MG63 (cell line): ENCODE measurements at regions not wholly inside any gene's neighbourhood (a gene's known extent, or its start where the extent isn't known, plus 50 kb on each side); places are given as distances from the start of the nearest gene placed in this dataset.

Experiments
- DNase-seq: peaks from one replicate; pipeline ENCODE4 v3.0.0-alpha.2; 2020
- H3K27me3 ChIP-seq: fragments of 250-450 bp; sonication (Bioruptor Pico); 2 replicates; pipeline ENCODE4 v1.5.1; 2020; ENCODE audit warnings: mild to moderate bottlenecking, moderate library complexity
- H3K36me3 ChIP-seq: fragments of 250-450 bp; sonication (Bioruptor Pico); 2 replicates; pipeline ENCODE4 v1.5.1; 2020; ENCODE audit warnings: mild to moderate bottlenecking, moderate library complexity
- H3K4me3 ChIP-seq: fragments of 250-450 bp; sonication (Bioruptor Pico); 2 replicates; pipeline ENCODE4 v1.5.1; 2020; ENCODE audit warnings: mild to moderate bottlenecking, moderate library complexity
- H3K9me3 ChIP-seq: fragments of 250-450 bp; sonication (Bioruptor Pico); 2 replicates; pipeline ENCODE4 v1.5.1; 2020; ENCODE audit warnings: mild to moderate bottlenecking, moderate library complexity

GRCh38 chr13:50518131-50518530, 325.4 kb downstream of the DLEU7 start:
- Histone ChIP-seq H3K36me3 (no peaks in the 10 kb centered on the region), H3K9me3 (no peaks in the 10 kb centered on the region), H3K27me3 (no peaks in the 10 kb centered on the region), H3K4me3 (no peak overlapping the region)
- no peak for DNase-seq

- Histone ChIP-seq H3K27me3 (no peaks in the 10 kb centered on the region), H3K36me3 (no peaks in the 10 kb centered on the region), H3K9me3 (no peaks in the 10 kb centered on the region), H3K4me3 (no peak overlapping the region)
- DNase-seq = no peak
Observed at GRCh38 chr13:50518781-50519201, 324.7 kb downstream of the DLEU7 start.

GRCh38 chr13:50519866-50520265, 323.6 kb downstream of the DLEU7 start:
- no peaks in the 10 kb centered on the region for H3K36me3 ChIP-seq
- no peaks in the 10 kb centered on the region for H3K9me3 ChIP-seq
- H3K4me3 ChIP-seq = no peak overlapping the region
- DNase-seq = no peak
- no peaks in the 10 kb centered on the region for H3K27me3 ChIP-seq

GRCh38 chr13:50521006-50521830, 322.3 kb downstream of the DLEU7 start:
- DNase-seq = no peak
- H3K36me3 ChIP-seq = no peaks in the 10 kb centered on the region
- no peaks in the 10 kb centered on the region for H3K27me3 ChIP-seq
- H3K9me3 ChIP-seq = no peaks in the 10 kb centered on the region
- no peak overlapping the region for H3K4me3 ChIP-seq

- DNase-seq = no peak
- H3K4me3 ChIP-seq = no peak overlapping the region
- H3K9me3 ChIP-seq = no peaks in the 10 kb centered on the region
- H3K36me3 ChIP-seq = no peaks in the 10 kb centered on the region
- H3K27me3 ChIP-seq = no peaks in the 10 kb centered on the region
Observed at GRCh38 chr13:50521831-50522149, 321.7 kb downstream of the DLEU7 start.

- no peaks in the 10 kb centered on the region for H3K36me3 ChIP-seq
- H3K9me3 ChIP-seq = no peaks in the 10 kb centered on the region
- H3K4me3 ChIP-seq = no peak overlapping the region
- DNase-seq = no peak
- H3K27me3 ChIP-seq = no peaks in the 10 kb centered on the region
Observed at GRCh38 chr13:50522506-50522905, 321.0 kb downstream of the DLEU7 start.

GRCh38 chr13:50523307-50523706, 320.2 kb downstream of the DLEU7 start:
- Histone ChIP-seq H3K36me3 (no peaks in the 10 kb centered on the region), H3K9me3 (no peaks in the 10 kb centered on the region), H3K27me3 (no peaks in the 10 kb centered on the region), H3K4me3 (no peak overlapping the region)
- no peak for DNase-seq

- Histone ChIP-seq H3K9me3 (no peaks in the 10 kb centered on the region), H3K36me3 (no peaks in the 10 kb centered on the region), H3K27me3 (no peaks in the 10 kb centered on the region), H3K4me3 (no peak overlapping the region)
- no peak for DNase-seq
Observed at GRCh38 chr13:50524560-50524959, 318.9 kb downstream of the DLEU7 start.

- DNase-seq = no peak
- no peaks in the 10 kb centered on the region for H3K36me3 ChIP-seq
- no peaks in the 10 kb centered on the region for H3K9me3 ChIP-seq
- no peaks in the 10 kb centered on the region for H3K27me3 ChIP-seq
- no peak overlapping the region for H3K4me3 ChIP-seq
Observed at GRCh38 chr13:50526661-50527071, 316.8 kb downstream of the DLEU7 start.

GRCh38 chr13:50527188-50527587, 316.3 kb downstream of the DLEU7 start:
- Histone ChIP-seq H3K36me3 (no peaks in the 10 kb centered on the region), H3K27me3 (no peaks in the 10 kb centered on the region), H3K9me3 (no peaks in the 10 kb centered on the region), H3K4me3 (no peak overlapping the region)
- DNase-seq = peak; percentile 20

- no peak for DNase-seq
- no peaks in the 10 kb centered on the region for H3K36me3 ChIP-seq
- no peak overlapping the region for H3K4me3 ChIP-seq
- H3K27me3 ChIP-seq = no peaks in the 10 kb centered on the region
- 0 out of 2 replicates have a peak, but pooled peaks cover under 1% of the 10 kb centered on the region for H3K9me3 ChIP-seq
Observed at GRCh38 chr13:50527612-50528509, 315.6 kb downstream of the DLEU7 start.

- DNase-seq = peak; percentile 88
- peak overlapping the region; percentile 19; the same call in 1 of the 2 replicates for H3K4me3 ChIP-seq
Observed at GRCh38 chr13:50529154-50529882, 314.2 kb downstream of the DLEU7 start.

GRCh38 chr13:50531917-50532899, 311.3 kb downstream of the DLEU7 start:
- Histone ChIP-seq H3K27me3 (no peaks in the 10 kb centered on the region), H3K9me3 (peaks cover 18% of the 10 kb centered on the region), H3K36me3 (no peaks in the 10 kb centered on the region), H3K4me3 (no peak overlapping the region)
- DNase-seq = no peak

More at GRCh38 chr13:50529154-50529882, 314.2 kb downstream of the DLEU7 start:
- Histone ChIP-seq H3K27me3 (no peaks in the 10 kb centered on the region), H3K36me3 (no peaks in the 10 kb centered on the region), H3K9me3 (peaks cover 5% of the 10 kb centered on the region; the same call in 1 of the 2 replicates)

- H3K36me3 ChIP-seq = no peaks in the 10 kb centered on the region
- H3K4me3 ChIP-seq = no peak overlapping the region
- no peak for DNase-seq
- peaks cover 23% of the 10 kb centered on the region for H3K9me3 ChIP-seq
- H3K27me3 ChIP-seq = no peaks in the 10 kb centered on the region
Observed at GRCh38 chr13:50535050-50535449, 308.4 kb downstream of the DLEU7 start.

- H3K27me3 ChIP-seq = no peaks in the 10 kb centered on the region
Observed at GRCh38 chr13:50537029-50537428, 306.5 kb downstream of the DLEU7 start.

More at GRCh38 chr13:50537029-50537428, 306.5 kb downstream of the DLEU7 start:
- Histone ChIP-seq H3K4me3 (no peak overlapping the region), H3K36me3 (no peaks in the 10 kb centered on the region), H3K9me3 (peaks cover 23% of the 10 kb centered on the region)
- DNase-seq = no peak
